Gastrocnemius medialis (tissue), 4 donors: ENCODE measurements at regions not wholly inside any gene's neighbourhood (a gene's known extent, or its start where the extent isn't known, plus 50 kb on each side); places are given as distances from the start of the nearest gene placed in this dataset.

ENCODE experiments used
- ATAC-seq, 2 donors: fragments of 150-250 bp; one replicate each; pipeline ENCODE4 v1.9.1; 2016
- DNase-seq, 2 donors: peaks; one replicate each; pipeline ENCODE4 v3.0.0-alpha.2; 2019
- H3K27ac ChIP-seq, 4 donors: fragments of 200-600 bp; sonication (generic); 1 replicate in 1 of 4; 2 replicates in 3 of 4; pipeline ENCODE4 v1.5.1; 2016 to 2018; ENCODE audit warnings: mild to moderate bottlenecking in 2 of 4, moderate library complexity in 1 of 4
- H3K27me3 ChIP-seq, 3 donors: fragments of 200-600 bp; sonication (generic) in 2 of 3; 1 replicate in 1 of 3; 2 replicates in 2 of 3; pipeline versions ENCODE4 v1.5.1 to v1.6.0; 2016 to 2019; ENCODE audit warnings: mild to moderate bottlenecking in 1 of 3, moderate library complexity in 1 of 3
- H3K36me3 ChIP-seq, 2 donors: fragments of 200-600 bp; sonication (generic) in 1 of 2; one replicate each; pipeline ENCODE4 v1.5.1; 2017 to 2018
- H3K4me1 ChIP-seq, 2 donors: fragments of 200-600 bp; sonication (generic) in 1 of 2; one replicate each; pipeline ENCODE4 v1.5.1; 2016 to 2017; ENCODE audit warnings: mild to moderate bottlenecking in 2 of 2
- H3K4me3 ChIP-seq, 4 donors: fragments of 200-600 bp; sonication (generic) in 3 of 4; 1 replicate in 1 of 4; 2 replicates in 3 of 4; pipeline ENCODE4 v1.5.1; 2016 to 2019; ENCODE audit warnings: mild to moderate bottlenecking in 2 of 4
- H3K9me3 ChIP-seq, 3 donors: fragments of 200-600 bp; sonication (generic) in 2 of 3; 1 replicate in 1 of 3; 2 replicates in 2 of 3; pipeline ENCODE4 v1.5.1; 2016 to 2019
- CTCF ChIP-seq, 5 experiments: fragments of 450-650 bp in 3 of 5; fragments of 200-600 bp in 2 of 5; sonication (generic) in 2 of 5; IDR thresholded peaks in 4 of 5; conservative IDR thresholded peaks in 1 of 5; 1 replicate in 4 of 5; 2 replicates in 1 of 5; pipeline ENCODE4 v1.5.1; 2016 to 2019; ENCODE audit warnings: antibody characterized with exemption in 5 of 5, mild to moderate bottlenecking in 3 of 5, moderate library complexity in 3 of 5
- POLR2A ChIP-seq, 2 donors: fragments of 450-650 bp; IDR thresholded peaks; one replicate each; pipeline ENCODE4 v1.6.1; 2017; ENCODE audit warnings: antibody characterized with exemption in 2 of 2, mild to moderate bottlenecking in 2 of 2, moderate library complexity in 2 of 2
- in situ Hi-C, 4 donors: fragments of 200-750 bp; cut with MboI; loops; one replicate each; pipeline versions ENCODE4 v1.15.0 to v1.8.0; 2017; ENCODE audit warnings: low sequenced_read_pairs in 4 of 4
- intact Hi-C: fragments of 100-400 bp; cut with DNase I; formaldehyde crosslinking; loops from one replicate; pipeline ENCODE4 v1.15.1; 2023; ENCODE audit warnings: low total_unique reads

DNA sequence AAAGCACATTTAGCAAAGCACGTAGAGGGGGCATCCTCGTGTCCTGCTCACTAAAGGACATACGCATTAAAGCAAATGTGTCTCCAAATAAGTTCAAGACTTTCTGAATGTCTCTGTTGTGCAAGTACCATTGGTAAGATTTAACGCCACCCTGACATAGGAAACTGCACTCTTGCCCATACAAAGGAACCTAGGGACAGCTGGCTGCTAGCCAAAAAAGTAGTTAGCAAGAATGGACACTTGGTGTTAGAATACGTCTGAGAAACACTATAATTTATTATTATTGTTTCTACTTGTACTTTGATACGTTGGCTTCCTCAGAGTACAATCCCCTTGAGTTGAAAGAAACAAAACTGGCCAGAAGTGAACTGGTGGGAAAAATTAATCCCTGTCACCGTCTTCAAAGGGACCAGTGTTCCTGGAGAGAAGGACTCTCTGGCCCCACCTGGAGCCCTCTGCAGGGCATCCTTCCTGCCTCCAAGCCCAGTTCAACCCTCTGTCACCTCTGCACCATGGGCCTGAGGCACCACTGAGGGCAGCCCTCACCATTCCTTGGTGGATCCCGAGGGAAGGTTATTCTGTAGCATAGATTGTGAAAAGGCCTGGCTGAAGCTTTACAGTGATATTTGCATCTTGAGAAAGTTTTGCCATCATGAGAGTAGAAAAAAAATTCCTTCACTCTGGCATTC is 51.4 kb upstream of the APCDD1 start:
- ATAC-seq = no peak
- no peak for DNase-seq
- Histone ChIP-seq H3K9me3 (no peaks in the 10 kb centered on the region), H3K27ac (no peak overlapping the region), H3K36me3 (no peaks in the 10 kb centered on the region), H3K4me1 (no peaks in the 10 kb centered on the region), H3K27me3 (no peaks in the 10 kb centered on the region), H3K4me3 (no peak overlapping the region)
- intact Hi-C loops (no loop called here), in situ Hi-C loops (no loop called here)
- TF ChIP-seq POLR2A (IDR thresholded peaks at IDR 0.05) (no peak), CTCF (IDR thresholded peaks at IDR 0.05 in 4 of 5, conservative IDR thresholded peaks at IDR 0.05 in 1 of 5) (no peak)

DNA sequence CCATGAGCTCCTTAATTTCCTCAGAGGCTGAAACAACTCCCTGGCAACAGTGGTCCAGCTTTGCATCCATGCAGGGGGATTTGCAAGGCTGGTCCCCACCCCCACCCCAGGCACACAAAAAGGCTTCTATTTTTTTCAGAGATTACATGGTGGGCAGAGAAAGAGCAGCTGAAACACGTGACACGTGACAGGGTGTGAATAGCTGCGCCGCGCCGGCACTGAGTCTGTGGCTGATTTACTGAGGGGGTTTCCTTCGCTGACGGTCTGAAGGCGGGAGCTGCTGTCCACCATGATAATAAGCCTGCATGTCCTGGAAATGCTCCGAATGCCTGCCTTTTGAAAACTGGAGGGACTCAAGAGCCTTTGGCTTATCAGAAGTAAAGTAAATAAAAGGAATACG is 50.7 kb upstream of the APCDD1 start:
- H3K27me3 ChIP-seq = no peaks in the 10 kb centered on the region
- H3K27ac ChIP-seq = no peak overlapping the region
- TF ChIP-seq CTCF (IDR thresholded peaks at IDR 0.05 in 4 of 5, conservative IDR thresholded peaks at IDR 0.05 in 1 of 5) (no peak), POLR2A (IDR thresholded peaks at IDR 0.05) (no peak)

GRCh38 chr18:10404168-10404567 is 50.3 kb upstream of the APCDD1 start:
- Histone ChIP-seq H3K9me3 (no peaks in the 10 kb centered on the region), H3K27ac (peak overlapping the region in 1 of 4 donors; percentile 22), H3K36me3 (no peaks in the 10 kb centered on the region), H3K27me3 (no peaks in the 10 kb centered on the region), H3K4me1 (no peaks in the 10 kb centered on the region), H3K4me3 (no peak overlapping the region)
- intact Hi-C loops = no loop called here
- in situ Hi-C loops = no loop called here
- no peak for DNase-seq
- TF ChIP-seq CTCF (IDR thresholded peaks at IDR 0.05 in 4 of 5, conservative IDR thresholded peaks at IDR 0.05 in 1 of 5) = no peak
- TF ChIP-seq POLR2A (IDR thresholded peaks at IDR 0.05) = no peak
- no peak for ATAC-seq

More for the DNA sequence above, 50.7 kb upstream of the APCDD1 start:
- in situ Hi-C loops (no loop called here), intact Hi-C loops (no loop called here)
- DNase-seq = no peak
- Histone ChIP-seq H3K9me3 (no peaks in the 10 kb centered on the region), H3K4me3 (no peak overlapping the region), H3K36me3 (no peaks in the 10 kb centered on the region), H3K4me1 (no peaks in the 10 kb centered on the region)
- no peak for ATAC-seq
